Islet of Langerhans (tissue), 1 donor: ENCODE measurements at regions not wholly inside any gene's neighbourhood (a gene's known extent, or its start where the extent isn't known, plus 50 kb on each side); places are given as distances from the start of the nearest gene placed in this dataset.

Source experiments
- FAIRE-seq: peaks from one replicate; lab custom pipeline; 2011; peaks lifted over from hg19 to GRCh38; lab: Jason Lieb, UNC

DNA sequence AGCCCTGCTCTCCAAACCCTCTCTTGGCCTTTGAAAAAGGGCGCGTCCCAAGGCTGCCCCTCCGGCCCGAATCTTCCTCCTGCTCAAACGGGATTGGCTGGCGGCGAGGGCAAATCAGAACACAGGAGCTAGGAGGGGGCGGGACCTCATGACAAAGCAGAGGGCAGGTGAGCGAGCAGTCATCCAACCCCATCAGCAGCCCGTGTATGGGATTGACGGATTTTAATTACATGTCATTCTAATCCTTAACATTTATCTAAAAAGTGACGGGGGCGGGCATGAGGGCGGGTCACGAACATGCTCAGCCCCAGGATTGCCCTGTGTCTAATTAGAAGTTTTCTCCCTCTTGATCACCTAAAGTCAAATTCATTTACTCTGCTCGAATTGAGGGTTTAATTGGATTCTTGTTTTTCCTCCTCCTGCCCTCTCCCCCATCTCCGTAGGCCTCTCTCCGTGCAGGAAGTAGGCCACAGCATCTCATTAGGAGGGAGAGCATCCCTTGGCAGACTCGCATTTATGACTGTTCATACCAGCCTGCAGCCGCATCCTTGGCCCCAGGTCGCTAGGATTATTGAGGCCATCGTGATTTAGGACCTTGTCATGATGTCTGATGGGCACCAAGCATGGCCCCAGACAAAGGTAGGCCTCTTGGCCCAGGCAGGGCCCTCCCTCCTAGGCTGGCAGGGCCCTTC, 147.1 kb downstream of the CHST1 start:
- FAIRE-seq = no peak

DNA sequence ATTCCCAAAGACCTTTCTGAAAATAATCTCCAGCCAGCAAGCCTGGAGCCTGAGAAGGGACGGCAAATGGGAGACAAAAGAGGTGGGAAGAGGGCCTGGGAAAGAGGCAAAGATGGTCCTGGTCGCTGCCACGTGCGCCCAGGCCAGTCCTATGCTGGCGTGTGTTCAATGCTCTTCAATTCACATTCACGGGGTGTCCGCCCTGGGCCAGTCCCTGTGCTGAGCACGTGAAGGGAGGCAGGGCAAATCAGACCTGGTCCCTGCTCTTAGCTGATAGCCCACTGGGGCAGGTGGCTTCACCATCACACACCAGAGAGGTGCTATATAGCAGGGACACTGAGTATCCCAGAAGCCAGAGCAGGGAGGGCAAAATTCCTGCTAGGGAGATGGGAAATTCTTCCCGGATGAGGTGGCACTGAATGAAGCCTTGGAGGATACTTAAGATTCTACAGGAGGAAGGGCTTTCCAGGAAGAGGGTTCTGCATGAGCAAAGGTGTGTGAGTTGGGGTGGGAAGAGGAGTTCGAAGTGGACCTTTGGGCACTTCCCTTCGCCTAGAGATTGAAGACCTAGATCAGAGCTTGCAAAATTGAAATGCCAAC, 148.2 kb downstream of the CHST1 start:
- no peak for FAIRE-seq

DNA sequence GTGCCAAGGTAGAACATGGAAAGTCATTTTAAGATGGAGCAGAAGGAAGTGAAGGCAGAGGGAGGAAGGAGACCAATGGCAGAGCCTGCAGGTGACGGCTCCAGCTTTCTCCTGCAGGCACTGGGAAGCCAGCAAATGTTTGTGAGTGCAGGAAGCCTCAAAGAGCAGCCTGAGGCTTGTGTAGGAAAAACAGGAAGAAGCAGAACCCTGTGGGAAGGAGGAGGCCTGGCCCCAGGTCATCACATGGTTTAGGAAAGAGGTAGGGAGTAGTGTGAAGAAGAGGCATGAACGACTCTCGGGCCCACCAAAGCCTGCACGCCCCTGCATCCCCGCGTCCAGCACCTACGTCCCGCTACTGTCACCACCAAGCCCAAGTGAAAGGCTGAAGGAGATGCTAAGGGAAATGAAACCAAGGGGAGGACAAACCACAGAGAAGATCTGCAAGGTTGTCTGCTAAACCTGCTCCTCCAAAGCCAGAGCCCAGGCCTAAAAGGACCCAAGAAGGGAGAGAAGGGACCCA, 151.5 kb downstream of the CHST1 start:
- FAIRE-seq = no peak

DNA sequence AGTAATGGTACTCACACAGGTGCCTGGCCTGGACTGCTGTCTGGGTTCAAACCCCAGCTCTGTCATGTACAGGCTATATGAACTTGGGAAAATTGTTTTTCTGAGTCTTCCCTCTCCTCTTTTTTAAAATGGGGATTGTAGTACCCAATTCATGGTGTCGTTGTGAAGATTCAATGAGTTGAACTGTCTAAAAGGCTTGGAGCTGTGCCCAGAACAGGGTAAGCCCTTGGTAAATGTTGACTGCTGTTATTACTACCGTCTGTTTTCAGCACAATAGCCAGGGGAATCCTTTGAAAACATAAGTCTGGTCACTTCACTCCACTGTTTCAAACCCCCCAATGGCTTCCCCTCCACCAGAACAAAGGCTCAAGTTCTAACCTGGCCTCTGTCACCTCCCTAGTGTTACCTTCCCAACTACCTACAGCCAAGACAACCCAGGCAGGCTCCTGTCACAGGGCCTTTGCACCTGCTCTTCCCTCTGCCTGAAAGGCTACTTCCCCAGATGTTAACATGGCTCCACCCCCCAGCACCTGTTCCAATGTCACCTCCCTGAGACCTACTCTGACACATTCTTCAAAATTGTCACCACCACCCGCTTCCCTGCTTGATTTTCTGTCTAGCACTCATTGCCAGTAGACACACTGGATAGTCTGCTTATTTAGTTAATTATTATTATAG, 152.8 kb downstream of the CHST1 start:
- no peak for FAIRE-seq

DNA sequence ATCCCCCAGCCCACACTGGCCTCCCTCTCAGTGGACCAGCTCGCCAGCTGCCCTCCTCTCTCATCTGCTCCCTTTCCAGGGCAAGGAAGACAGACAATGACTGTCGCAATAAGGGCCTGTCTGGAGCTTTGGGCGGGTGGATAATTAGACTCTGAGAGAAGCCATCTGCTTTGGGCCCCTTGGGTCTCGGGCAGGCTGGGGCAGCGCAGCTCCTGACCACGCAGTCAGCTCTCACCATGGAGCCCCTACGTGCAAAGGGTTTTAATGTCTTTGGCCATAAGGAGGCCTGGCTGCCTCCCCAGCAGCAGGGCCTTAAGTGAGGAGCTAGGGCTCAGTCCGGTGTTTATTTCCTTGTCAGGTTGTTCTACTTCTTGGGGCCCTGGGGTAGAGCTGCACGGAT, 153.9 kb downstream of the CHST1 start:
- FAIRE-seq = no peak

DNA sequence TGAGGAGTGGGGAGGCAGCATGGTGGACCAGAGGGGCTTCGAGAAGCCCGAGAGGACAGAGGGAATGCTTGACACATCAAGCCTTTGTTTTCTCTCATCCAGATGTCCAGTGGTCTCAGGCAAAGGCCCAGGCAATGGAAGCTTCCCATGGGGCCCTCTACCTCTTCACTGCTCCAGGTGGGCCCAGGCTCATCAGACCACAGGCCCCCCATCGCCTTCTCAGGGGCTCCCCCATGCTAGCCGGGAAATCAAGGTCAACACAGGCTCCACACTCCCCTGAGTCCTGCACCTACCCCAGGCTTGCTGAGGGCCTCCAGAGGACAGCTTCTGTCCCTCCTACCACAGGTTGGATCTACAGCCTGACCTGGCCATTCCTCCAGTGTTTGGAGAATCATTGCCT, 157.5 kb downstream of the CHST1 start:
- no peak for FAIRE-seq

DNA sequence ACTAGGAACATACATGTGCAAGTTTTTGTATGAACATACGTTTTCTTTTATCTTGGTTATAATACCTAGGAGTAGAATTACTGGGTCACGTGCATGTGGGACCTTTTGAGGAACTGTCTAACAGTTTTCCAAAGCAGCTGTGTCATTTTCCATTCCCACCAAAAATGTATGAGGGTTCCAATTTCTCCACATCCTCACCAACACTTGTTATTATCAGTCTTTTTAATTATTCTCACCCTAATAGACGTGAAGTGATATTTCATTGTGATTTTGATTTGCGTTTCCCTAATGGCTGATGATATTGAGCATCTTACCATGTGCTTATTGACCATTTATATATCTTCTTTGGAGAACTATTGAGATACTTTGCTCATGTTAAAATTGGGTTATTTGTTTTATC, 162.1 kb downstream of the CHST1 start:
- FAIRE-seq = no peak

DNA sequence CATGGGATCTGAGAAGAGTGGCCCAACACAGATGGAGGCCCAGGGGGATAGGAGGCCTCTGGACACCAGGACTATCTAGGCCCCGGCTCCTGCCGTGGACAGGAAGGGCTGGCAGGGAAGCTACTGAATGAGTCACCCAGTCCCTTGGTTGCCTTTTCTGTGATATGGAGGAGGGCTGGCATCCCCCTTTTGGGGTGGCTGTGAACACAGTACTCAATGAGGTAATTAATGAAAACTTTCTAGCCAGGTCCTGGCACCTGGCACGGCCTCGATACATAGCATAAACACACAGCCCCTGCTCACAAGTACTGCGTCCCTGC, 163.2 kb downstream of the CHST1 start:
- no peak for FAIRE-seq

DNA sequence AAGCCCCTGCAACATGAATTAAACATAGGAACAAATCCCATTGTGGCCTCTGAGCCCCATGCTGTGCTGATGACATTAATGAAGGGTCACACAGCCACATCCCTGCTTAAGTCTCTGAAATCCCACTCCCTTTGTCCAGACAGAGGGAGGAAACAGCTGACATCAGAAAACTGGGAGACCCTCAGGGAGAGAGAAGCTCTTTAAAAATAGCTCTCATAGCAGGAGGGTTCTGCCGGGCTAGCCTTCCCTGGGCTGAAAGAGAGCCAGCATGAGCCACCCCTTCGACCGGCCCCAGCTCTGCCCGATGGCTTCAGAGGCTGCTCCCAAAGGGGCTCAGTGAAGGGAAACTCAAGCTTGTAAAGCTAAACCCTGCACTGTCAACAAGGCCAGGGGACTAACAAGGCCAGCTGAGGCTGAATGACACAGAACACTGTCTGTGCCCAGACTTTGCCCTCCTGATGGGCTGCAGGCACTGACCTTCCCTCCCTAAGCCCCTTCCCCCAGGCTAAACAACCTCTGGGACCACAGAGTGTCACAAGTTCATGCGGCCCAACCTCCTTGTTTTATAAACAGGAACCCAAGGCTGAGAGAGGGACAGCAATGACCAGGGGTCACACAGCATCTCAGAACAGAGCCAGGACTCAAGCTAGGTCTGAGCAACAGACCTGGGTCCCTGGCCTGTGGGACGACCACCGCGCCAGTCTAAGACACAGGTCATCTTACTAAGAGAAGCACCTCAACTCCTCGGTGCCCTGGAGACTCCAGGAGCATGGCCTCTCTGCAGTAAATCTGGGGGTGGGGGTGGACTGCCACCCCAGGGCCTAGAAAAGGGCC, 163.8 kb downstream of the CHST1 start:
- FAIRE-seq = no peak

DNA sequence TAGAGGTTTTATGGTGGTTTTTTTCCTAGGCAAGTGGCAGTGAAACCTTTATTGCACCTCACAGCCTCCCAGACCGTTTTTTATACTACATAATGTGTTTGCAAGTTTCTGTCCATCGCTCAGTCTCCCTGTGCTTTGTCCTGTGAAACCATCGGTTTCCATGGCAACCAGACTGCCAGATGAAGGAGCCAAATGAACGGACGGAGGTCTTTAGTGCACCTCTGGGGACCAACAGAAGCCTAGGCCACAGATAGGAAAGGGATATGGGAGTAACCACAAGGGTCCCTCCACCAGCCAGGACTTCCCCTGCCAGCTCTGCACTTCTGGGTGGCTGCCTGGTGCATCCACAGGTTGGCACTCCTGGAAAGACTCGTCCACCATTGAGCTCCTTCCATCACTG, 165.0 kb downstream of the CHST1 start:
- FAIRE-seq = no peak

DNA sequence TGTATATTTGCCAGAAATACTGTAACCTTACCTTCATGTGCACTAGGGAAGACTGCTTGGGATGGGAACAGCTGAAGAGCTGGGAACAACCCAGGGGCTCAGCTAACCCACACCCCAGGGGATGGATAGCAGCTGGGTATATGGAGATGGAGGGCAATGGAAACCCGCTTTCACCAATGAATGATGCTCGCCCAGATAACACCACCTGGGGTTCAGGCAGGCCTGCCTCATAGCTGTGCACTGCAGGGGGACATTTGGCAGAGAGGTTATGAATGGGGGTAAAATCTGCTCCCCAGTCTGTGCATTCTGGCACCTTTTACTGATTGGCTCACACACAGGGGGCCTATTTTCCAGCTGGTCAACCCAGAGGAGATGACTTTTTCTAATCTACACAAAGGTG, 170.7 kb downstream of the CHST1 start:
- FAIRE-seq = no peak

DNA sequence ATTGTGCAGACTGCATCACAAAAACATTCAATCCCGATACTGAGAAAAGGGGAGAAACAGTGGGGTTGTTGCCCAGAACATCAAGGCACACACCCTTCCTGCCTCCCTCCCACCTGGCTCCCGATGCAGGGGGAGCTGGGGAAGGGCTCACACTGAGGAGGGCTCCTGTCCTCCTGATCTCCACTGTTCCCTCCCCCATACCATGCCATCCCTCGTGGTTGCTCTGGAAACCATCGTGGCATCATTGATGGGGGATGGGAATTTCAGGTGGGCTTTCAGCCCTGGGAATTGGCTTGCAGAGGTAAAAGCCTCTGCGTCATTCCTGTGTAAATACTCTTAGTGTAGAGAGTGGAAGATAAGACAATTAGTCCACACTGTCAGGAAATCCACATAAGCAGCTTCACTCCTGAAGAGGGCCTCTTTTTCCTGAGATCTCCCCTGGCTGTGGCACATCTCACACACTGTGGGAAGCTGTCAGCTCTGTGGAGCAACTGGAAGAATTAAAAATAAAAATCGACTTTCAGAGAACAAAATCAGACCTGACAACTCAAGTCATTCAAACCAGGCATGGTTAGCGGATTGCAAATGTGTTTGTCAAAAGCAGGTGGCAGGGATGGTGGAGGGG, 176.0 kb downstream of the CHST1 start:
- no peak for FAIRE-seq

DNA sequence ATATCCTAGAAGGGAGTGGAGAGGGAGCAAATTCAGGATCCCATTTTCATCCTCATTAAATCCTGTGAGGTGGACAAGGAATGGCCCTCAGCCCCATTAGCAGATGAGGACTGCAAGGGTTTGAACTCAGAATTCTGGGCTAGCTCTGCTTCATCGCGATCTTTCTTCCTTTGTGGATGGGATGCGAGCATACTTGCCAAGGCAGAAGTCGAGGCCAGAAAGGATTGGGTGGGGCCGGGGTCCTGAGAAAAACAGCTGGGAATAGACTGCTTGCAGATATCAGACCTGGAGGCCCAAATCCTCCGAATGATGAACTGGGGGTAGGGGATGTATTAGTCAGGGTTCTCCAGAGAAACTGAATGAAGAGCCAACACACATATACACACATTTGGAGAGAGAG, 179.0 kb downstream of the CHST1 start:
- no peak for FAIRE-seq

DNA sequence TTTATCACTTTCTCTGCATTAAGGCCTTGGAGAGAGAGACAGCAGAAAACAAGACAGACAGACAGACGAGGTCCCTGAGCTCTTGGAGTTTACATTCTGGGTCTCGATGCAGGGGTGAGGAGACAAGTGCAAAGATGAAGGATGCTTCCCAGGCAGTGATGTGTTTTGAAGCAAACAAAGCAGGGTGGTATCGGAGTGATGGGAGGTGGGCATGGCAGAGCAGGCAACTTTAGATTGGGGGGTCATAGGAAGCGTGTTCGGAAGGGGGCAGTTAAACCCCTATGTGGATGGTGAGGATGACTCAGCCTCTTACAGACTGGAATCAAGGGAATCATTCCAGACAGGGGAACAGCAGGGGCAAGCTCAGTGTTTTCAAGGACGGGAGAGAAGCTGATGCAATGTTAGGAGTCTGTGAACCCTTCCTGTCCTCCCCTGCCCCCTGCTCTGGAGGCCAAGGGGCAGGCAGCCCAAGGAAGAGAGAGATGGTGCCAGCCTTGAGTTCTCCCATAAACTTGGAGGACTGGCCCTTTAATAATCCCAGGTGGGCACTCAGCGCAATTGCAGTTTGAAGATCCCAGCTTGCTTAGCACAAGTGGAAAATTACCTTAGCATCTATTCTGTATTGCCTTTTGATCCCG, 180.2 kb downstream of the CHST1 start:
- no peak for FAIRE-seq

DNA sequence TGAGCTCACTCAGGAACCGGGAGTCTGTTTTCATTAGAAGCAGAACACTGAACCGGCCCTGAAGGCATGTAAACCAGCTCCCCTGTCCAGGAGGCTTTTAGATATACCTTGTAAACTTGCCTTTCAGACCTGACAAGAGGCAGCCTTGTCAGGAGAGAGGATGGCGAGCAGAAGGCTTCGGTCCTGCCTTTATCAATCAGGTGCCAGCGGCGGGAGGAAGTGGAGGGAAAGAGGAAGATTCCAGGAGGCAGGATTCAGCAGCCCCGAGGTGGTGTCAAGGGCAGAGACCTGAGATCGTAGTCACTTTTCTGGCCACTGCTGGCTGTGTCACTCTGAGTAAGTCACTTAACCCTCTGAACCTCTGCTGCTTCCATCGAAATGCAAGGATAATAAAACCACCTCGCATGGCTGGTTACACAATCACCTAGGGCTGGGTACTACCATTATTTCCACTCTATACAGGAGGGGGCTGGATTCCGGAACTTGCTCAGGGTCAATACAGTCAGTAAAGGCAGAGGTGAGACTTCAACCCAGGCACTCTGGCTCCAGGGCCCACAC, 181.0 kb downstream of the CHST1 start:
- no peak for FAIRE-seq

DNA sequence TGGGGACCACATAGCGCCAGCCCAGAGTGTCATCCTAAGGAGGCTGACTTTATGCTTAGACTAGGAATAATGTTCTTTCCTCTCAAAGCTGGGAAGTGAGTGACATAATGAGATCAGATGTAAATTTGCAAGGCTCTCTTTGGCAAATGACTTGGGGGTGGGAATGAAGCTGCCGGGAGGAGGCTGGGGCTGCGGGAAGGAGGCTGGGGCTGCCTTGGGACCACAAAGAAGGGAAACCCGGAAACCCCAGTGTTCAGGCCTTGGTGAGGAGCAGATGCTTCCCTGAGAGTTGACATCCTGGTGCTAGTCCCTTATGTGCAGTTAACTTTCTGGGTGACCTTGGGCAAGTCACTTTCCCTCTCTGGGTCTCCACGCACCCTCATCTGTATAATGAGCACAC, 182.0 kb downstream of the CHST1 start:
- FAIRE-seq = no peak

DNA sequence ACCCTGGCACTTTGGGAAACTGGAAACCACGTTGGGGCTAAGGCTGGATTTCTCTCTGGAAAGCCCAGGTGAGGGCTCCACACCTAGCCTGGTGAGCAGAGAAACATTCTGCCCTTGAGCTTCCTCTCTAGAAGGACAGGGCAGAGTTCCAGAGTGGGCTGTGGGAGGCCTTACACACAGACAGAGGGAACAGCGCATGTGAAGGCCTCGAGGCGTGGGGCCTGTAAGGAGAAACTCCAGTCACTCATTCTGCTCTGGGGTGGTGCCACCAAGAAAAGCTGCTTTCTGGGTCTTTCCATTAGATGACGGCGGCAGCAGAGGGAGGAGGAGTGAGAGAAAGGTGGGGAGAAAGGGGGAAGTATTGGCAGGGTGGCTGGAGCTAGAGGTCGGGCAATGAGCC, 183.1 kb downstream of the CHST1 start:
- no peak for FAIRE-seq

DNA sequence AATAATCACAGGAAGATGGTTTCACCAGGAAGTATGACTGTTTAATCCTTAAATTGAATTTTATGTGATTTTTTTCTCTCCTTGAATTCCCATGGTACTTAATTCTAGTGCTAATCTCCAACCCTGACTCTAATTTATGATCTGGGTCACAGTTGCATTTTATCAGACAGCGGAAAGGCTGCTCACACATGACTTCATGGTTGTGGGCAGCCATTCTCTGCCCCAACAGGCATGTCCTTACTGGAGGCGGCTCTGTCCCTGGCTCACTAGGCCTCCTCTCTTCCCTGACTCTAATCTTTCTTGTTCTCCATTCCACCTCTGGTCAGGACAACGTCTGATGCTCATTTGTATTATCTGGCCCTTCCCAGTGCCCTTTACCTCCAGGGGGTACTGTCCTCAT, 184.4 kb downstream of the CHST1 start:
- no peak for FAIRE-seq

DNA sequence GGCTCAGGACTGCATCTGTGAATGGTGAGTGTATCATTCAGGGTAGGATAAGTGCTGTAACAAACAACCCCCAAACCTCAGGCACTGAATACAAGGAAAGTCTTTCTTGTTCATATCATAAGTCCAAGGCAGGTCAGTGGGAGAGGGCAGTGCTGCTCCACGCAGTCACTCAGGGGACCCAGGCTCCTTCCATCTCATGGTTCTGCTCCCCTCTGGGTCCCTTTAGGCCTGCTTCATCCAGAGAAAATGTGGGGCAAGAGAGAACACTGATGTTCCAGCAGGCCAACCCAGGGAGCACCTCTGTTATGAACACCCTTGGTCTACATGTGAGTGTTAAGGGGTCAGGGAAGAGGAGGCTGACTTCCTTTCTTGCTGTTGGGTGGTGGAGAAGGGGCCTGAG, 187.8 kb downstream of the CHST1 start:
- FAIRE-seq = no peak

DNA sequence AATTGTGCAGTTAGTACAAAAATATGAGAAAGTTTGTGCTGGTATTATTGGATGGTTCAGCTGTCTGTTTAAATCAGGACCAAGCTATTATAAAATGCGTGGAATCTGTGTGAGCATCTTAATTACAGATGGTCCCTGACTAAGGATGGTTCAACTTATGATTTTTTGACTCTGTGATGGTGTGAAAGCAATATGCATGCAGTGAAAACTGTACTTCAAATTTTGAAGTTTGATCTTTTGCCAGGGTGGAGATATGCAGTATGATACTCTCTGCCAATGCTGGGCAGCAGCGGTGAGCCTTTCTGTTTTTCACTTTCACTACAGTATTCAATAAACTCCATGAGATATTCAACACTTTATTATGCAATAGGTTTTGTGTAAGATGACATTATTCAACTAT, 189.3 kb downstream of the CHST1 start:
- no peak for FAIRE-seq

DNA sequence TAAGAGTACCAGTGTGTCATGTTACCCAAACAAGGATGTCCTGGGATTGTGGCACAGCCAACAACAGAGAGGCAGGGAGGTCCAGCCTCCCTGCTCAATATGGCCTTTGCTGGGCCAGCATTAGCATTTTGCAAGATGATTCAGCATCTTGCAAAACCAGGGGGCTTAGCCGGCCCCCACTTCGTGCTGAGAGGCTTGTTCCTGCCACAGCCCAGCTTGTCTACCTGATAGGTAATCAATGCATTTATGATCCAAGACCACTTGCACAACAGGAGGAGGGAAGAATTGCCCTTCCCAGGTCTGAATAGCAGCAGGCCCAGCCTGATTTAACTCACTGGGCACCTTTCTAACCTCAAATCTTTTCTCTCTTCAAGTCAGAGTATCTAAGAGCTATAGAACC, 189.0 kb upstream of the SYT13 start:
- no peak for FAIRE-seq
